GM18499 (cell line): ENCODE measurements at regions not wholly inside any gene's neighbourhood (a gene's known extent, or its start where the extent isn't known, plus 50 kb on each side); places are given as distances from the start of the nearest gene placed in this dataset.
"Not testable (repeated sequence)": the region's sequence is repeated elsewhere in the genome, so short reads cannot be mapped to it uniquely, and the experiment has no call there.

Source experiments
- ATAC-seq: cut with Tn5 transposase; IDR thresholded peaks from one replicate; pipeline ENCODE4 v1.9.1; 2021; ENCODE audit warnings: moderate number of reproducible peaks; ENCODE audit not compliant: insufficient read depth, unreplicated experiment

DNA sequence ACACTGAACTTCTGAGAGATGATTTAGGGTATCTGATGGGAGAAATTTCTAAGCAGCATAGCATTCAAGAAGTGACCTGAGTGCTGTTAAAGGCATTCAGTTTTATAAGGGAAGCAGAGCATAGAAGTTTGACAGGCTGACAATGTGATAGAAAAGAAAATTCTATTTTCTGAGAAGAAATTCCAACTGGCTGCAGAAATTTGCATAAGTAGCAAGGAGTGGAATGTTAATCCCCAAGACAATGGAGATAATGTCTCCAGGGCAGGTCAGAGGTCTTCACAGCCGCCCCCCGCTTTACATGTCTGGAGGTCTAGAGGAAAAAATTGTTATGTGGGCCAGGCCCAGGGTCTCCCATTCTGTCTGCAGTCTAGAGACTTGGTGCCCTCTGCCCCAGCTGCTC lies 1361.8 kb upstream of the EYS start:
- ATAC-seq: no peak

DNA sequence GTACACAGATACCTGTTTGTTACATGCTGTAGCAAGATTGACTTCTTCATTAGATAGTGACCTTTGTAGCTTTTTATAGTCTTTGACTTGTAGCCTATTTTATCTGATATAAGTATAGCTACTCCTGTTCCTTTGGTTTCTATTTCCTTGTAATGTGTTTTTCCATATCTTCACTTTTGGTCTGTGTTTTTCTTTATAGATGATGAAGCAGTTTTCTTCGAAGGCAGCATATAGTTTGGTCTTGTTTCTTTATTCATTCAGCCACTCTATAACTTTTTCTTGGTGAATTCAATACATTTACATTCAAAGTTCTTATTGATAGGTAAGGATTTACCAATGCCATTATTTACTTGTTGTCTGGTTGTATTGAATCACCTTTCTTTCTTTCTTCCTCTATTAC lies 1357.3 kb upstream of the EYS start:
- ATAC-seq: no peak

DNA sequence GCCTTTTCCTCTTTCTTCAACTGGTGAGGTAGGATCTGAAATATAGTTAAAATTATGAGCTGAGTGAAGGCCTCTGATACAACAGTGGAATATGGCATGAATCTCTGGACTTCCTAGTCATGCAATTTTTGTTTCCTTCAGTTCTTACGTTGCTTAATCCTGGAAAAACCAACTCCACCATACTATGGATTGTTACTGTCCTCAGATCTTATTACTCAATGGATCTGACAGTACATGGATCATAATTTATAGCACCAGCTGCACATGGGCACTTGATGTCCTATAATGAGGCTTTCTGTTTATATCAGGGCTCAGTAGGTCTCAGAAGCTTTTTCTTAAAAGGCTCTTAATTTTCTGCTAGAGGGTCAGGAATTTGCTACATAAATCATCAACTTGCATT lies 1341.0 kb upstream of the EYS start:
- no peak for ATAC-seq

DNA sequence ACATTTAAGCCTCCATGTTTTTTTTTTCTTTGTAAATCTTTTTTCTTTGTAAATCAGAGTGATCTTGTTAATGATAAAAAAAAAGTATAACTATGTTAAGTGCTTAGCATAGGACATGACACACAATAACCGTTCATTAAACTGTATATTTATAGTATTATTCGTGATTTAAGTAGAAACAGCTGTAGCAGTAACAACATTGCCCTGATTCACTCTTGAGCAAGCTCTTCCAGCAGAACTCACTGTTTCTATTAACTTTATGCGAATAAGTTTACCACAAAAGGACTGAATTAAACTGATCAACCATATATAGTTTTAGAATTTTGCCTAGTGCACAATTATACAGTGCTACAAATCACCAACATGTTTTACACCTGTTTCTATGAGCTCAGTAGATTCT lies 1338.0 kb upstream of the EYS start:
- no peak for ATAC-seq

DNA sequence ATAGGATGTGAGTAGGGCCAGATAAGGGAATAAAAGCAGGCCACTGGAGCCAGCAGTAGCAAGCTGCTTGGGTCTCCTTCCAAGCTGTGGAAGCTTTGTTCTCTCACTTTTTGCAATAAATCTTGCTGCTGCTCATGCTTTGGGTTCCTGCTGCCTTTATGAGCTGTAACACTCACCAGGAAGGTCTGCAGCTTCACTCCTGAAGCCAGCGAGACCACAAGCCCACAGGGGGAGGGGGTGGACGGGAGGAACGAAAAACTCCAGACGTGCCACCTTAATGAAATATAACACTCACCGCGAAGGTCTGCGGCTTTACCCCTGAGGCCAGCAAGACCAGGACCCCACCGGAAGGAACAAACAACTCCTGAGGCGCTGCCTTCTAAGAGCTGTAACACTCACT lies 1324.4 kb upstream of the EYS start:
- no peak for ATAC-seq

GRCh38 chr6:67030861-67031260 lies 1323.8 kb upstream of the EYS start:
- no peak for ATAC-seq

DNA sequence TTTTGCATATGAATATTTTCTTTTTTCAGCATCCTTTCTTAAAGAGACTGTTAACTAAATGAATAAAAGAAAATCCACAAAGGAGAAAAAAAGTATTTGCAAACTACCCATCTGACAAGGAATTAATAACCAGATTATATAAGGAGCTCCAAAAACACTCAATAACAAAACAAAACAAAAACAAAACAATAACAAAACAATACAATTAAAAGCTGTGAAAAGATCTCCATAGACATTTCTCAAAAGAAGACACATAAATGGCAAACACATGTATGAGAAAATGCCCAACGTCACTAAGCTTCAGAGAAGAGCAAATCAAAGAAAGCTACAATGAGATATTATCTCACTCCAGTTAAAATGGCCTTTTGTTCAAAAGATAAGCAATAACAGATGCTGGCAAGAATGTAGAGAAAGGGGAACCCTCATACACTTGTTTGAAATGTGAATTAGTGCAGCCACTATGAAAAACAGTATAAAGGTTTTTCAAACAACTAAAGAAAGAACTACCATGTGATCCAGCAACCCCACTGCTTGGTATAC lies 1310.0 kb upstream of the EYS start:
- ATAC-seq: no peak

DNA sequence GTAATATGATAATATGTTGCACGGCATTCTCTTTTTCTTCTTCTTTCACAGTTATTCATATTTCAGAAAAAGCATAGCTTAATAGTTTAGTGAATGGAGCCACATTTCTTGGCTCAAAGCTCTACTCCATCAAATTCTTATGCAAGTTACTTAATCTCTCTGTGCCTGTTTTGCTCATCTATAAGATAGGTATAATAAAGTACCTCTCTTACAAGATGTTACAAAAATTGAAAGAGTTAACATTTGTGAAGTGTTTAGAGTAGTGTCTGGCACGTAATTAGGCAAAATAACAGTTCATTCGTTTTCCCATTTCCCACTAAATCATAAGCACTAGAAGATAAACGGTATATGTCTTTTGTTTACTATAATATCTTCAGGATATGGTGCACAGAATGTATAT lies 1304.4 kb upstream of the EYS start:
- ATAC-seq: no peak

DNA sequence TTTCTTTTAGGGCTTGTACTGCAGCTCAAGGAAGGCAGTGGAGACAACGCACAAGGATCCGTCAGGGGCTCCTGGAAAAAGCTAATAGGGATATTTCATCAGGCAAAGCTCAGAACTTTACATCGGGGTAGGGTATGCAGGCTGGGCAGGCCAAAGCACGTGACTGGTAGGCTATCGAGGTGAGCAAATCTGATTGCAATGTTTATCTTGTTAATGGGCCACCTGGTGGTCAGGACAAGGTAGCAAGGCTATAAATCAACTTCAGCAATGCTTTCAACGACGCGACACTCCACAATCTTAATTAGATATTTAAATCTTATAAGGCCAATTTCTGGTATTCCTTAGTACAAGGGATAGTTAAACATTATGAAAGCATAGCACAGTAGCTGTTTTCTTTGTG lies 1302.8 kb upstream of the EYS start:
- ATAC-seq: no peak

GRCh38 chr6:67003844-67004243 lies 1296.8 kb upstream of the EYS start:
- no peak for ATAC-seq

GRCh38 chr6:67000121-67000520 lies 1293.1 kb upstream of the EYS start:
- no peak for ATAC-seq

DNA sequence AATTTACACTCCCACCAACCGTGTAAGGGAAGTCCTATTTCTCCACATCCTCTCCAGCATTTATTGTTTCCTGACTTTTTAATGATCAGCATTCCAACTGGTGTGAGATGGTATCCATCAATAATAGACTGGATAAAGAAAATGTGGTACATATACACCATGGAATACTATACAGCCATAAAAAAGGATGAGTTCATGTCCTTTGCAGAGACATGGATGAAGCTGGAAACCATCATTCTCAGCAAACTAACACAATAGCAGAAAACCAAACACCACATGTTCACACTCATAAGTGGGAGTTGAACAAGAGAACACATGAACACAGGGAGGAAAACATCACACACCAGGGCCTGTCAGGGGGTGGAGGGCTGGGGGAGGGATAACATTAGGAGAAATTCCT lies 1290.6 kb upstream of the EYS start:
- ATAC-seq: not testable (repeated sequence)

- no peak for ATAC-seq
Measured at GRCh38 chr6:66995669-66996068, 1288.6 kb upstream of the EYS start.

GRCh38 chr6:66993708-66994107 lies 1286.7 kb upstream of the EYS start:
- ATAC-seq: not testable (repeated sequence)

GRCh38 chr6:66993272-66993671 lies 1286.2 kb upstream of the EYS start:
- ATAC-seq: no peak

DNA sequence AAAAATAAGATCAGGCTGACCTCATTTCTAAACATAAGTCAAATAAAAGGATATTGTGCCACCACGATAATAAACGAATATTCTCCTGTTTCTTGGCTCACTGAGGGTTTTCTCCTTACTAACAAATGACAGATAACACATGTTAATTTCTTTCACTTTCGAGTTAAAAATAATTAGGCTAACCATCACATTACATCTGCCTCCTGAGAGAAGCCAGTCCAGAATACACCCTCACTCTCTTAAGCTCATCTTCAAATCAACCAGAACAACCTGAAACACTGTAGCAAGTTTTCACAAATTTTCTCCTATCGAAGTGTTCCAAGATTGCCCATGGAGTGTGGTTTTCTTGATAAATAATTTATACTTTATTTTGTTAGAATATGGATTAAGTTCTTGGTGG lies 1285.6 kb upstream of the EYS start:
- ATAC-seq: no peak

GRCh38 chr6:66986940-66987339 lies 1279.9 kb upstream of the EYS start:
- ATAC-seq: no peak

GRCh38 chr6:66985816-66986215 lies 1278.8 kb upstream of the EYS start:
- no peak for ATAC-seq

DNA sequence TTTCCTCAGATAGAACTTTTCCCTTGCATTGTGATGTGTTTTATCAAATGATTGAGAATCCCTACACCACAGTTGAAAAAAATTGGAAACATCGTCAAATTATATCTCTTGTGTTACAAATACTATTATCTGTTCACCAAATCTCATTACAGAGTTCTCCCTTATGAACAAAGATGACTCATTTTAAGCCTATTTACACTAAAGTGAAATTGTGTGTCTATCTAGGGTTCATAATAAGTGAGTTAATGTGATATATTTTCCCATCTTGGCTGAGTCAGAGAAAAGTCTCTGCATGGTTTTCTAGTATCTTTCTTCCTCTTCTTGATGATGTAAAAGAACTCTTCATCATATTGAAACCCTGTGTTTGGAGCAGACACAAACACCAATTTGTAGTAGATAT lies 1263.3 kb upstream of the EYS start:
- ATAC-seq: no peak

DNA sequence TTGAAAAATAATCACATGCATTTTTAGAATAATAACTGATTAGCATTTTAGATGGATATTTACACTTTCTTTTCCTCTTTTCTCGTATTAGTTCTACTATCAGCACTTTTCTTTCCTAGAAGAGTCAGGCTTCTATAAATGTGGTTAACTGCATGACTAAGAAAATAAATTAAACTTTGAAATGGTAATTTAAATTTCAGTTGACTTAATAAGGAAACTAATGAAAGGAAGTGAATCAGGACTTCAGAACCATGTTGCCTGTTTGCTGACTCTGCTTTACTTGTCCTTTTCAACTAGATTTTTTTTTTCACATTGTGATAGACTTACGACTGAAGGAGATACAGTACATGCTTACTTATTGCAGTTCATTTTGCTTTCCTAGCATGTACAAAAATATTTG lies 1258.2 kb upstream of the EYS start:
- ATAC-seq: no peak

DNA sequence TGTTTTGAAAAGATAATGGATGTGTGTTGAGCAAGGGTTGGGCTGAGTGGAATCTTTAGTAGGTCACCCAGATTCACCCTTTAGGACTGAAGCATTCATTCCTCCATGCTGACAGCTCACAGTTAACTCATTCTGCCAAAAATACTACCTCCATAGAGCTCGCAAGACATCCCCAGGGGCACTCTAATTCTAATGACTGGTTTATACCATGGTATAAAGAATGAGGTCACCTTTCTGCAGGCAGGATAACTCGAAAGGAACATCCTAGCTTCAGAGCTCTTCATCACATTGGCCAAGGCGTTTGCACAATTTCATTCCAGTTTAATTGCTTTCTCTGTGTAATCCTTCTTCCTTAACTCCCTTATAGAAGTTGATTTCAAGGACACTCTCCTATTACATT lies 1257.2 kb upstream of the EYS start:
- no peak for ATAC-seq

DNA sequence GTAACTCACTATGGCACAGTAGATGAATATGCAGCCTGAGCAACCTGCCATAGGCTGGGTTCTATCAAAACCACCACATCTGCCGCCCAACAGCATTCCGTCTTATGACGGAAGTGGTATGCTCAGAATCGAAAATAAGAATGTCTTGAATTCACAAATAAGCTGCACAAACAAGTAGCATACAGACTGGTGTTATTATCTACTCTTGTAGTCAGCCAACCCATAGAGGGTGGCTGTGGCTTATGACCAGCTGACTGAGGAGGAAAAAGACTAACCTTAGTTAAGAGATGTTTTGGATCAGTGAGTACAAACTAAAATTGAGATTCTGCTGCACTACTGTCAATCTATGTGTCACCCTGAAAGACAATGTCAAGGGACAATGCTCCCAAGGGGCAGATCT lies 1255.1 kb upstream of the EYS start:
- ATAC-seq: no peak

GRCh38 chr6:66961191-66961590 lies 1254.2 kb upstream of the EYS start:
- no peak for ATAC-seq
